GM18505 (cell line): ENCODE measurements at regions not wholly inside any gene's neighbourhood (a gene's known extent, or its start where the extent isn't known, plus 50 kb on each side); places are given as distances from the start of the nearest gene placed in this dataset.
"Not testable (repeated sequence)": the region's sequence is repeated elsewhere in the genome, so short reads cannot be mapped to it uniquely, and the experiment has no call there.

Experiments
- ATAC-seq: cut with Tn5 transposase; IDR thresholded peaks from one replicate; pipeline ENCODE4 v1.9.1; 2021; ENCODE audit not compliant: unreplicated experiment
- POLR2A ChIP-seq: IDR thresholded peaks from 4 replicates; pipeline ENCODE4 v1.6.1; 2011; ENCODE audit warnings: borderline replicate concordance; ENCODE audit not compliant: insufficient read depth, insufficient read length; ENCODE audit errors: extremely low read depth

GRCh38 chr12:102305486-102305885 lies 107.9 kb upstream of the PMCH start:
- no peak for ATAC-seq
- no peak for TF ChIP-seq POLR2A

GRCh38 chr12:102304667-102305066 lies 107.0 kb upstream of the PMCH start:
- ATAC-seq: not testable (repeated sequence)

GRCh38 chr12:102302553-102302952 lies 104.9 kb upstream of the PMCH start:
- no peak for ATAC-seq
- no peak for TF ChIP-seq POLR2A

- no peak for ATAC-seq
- TF ChIP-seq POLR2A: no peak
These were observed 103.9 kb upstream of the PMCH start for GRCh38 chr12:102301547-102301946.

GRCh38 chr12:102300824-102301461 lies 103.3 kb upstream of the PMCH start:
- peak; percentile 64 for ATAC-seq
- no peak for TF ChIP-seq POLR2A

GRCh38 chr12:102299731-102300130 lies 102.1 kb upstream of the PMCH start:
- ATAC-seq: no peak
- TF ChIP-seq POLR2A: no peak

GRCh38 chr12:102298022-102298421 lies 100.4 kb upstream of the PMCH start:
- no peak for ATAC-seq

GRCh38 chr12:102297412-102297811 lies 99.8 kb upstream of the PMCH start:
- TF ChIP-seq POLR2A: no peak
- ATAC-seq: no peak

More at GRCh38 chr12:102298022-102298421, 100.4 kb upstream of the PMCH start:
- TF ChIP-seq POLR2A: no peak

- no peak for ATAC-seq
- TF ChIP-seq POLR2A: no peak
These were observed 96.9 kb upstream of the PMCH start for GRCh38 chr12:102294568-102294967.

GRCh38 chr12:102291498-102292440 lies 94.1 kb upstream of the PMCH start:
- ATAC-seq: not testable (repeated sequence)

- ATAC-seq: not testable (repeated sequence)
These were observed 92.1 kb upstream of the PMCH start for GRCh38 chr12:102289702-102290101.

GRCh38 chr12:102281231-102281630 lies 83.6 kb upstream of the PMCH start:
- no peak for TF ChIP-seq POLR2A
- no peak for ATAC-seq

- ATAC-seq: not testable (repeated sequence)
These were observed 58.1 kb upstream of the PMCH start for GRCh38 chr12:102255687-102256086.

GRCh38 chr12:102251005-102251404 lies 53.4 kb upstream of the PMCH start:
- not testable (repeated sequence) for ATAC-seq

- no peak for ATAC-seq
These were observed 51.6 kb upstream of the PMCH start for GRCh38 chr12:102249079-102249841.

More at GRCh38 chr12:102249079-102249841, 51.6 kb upstream of the PMCH start:
- TF ChIP-seq POLR2A: no peak
